GM18909 (cell line): ENCODE measurements at regions not wholly inside any gene's neighbourhood (a gene's known extent, or its start where the extent isn't known, plus 50 kb on each side); places are given as distances from the start of the nearest gene placed in this dataset.

Experiments used
- ATAC-seq: cut with Tn5 transposase; IDR thresholded peaks from one replicate; pipeline ENCODE4 v1.9.1; 2021; ENCODE audit warnings: mild to moderate bottlenecking; ENCODE audit not compliant: unreplicated experiment, poor library complexity

DNA sequence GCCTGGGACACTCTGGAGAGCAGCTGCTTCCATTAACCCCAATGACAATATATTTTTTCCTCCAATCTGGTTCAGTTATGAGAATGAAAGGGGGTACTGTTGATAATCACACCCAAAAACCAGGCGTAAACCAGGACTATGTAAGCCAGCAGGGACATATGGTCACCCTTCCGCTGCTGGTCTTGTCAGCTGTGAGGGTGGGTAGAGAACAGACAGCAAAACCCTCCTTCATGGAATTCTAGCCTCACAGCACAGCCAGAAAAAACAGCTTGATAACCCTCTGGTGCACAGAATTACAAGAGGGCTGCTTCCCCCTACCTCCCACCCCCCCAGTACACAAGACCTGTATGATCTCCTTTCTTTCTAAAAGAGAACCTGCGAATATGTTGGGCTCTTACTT, 368.8 kb upstream of the ZMIZ1 start:
- ATAC-seq, result no peak

DNA sequence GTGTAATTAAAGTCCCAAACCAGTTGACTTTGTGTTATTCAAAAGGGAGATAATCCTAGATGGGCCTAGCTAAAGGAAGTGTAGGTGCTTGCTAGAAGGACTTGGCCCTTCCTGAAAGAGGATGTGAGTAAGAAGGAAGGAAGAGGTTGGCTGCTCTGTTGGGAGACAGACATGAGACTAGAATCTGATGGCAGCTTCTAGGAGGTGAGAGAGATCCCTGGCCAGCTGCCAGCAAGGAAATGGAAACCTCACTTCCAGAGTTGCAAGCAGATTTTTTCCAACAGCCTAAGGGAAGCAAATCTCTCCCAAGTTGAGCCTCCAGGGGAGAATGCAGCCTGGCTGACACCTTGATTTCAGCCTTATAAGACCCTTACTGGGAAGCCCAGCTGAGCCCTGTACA, 368.4 kb upstream of the ZMIZ1 start:
- ATAC-seq, result no peak

- ATAC-seq, result no peak
Observed at GRCh38 chr10:78700816-78701520, 367.8 kb upstream of the ZMIZ1 start.

DNA sequence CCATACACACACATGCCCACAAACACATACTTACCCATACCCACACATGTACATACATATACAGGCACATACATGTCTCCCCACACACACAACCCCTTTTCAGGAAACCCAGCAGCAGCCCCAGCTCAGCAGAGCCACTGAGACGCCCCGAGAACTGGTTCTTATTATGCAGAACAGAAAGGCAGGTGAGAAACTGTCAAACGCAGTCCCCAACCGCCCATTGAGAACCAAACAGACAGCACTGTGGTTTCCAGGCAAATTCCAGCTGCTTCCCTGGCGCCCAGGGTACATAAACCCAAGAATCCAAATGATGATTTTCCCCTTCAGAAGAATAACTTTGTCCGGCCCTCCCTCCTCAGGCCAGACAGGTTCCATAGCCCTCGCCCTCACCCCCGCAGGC, 366.6 kb upstream of the ZMIZ1 start:
- no peak for ATAC-seq

DNA sequence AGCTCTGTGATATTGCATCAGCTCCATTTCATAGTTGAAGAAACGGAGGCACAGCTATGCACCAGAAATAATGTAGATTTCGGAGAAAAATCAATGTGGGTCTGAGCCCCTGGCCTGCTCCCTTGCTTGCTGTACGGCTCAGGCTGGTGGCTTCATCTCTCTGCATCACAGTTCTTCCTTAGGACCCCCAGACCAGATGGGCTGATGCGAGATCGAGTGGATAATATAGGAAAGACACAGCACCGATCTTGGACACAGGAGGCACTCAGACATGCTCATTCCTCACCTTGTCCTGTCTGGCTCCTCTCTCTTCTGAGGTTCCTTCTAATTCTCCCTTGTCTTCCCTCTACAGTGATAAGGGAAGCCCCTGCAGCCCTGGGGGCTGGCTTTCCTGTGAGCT, 365.9 kb upstream of the ZMIZ1 start:
- no peak for ATAC-seq

DNA sequence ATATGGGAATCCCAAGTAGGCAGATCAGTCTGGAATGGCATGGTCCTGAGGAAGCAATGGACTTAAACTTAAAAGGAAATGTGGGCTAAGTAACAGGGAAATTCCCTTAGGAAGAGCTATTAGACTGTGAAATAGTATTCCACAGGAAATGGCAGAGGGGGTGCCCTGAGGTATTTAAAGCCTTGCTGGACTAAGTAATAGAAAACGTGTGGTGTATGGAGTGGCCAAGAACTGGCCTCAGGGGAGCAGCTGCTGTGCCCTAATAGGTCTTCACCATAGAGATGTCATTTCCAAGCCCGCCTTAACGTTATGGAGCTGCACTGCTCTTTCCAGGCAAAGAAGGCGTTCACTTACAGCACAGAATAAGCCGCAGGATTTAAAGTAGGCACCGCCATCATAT, 365.2 kb upstream of the ZMIZ1 start:
- no peak for ATAC-seq

- no peak for ATAC-seq
Observed at GRCh38 chr10:78706256-78706655, 362.5 kb upstream of the ZMIZ1 start.

DNA sequence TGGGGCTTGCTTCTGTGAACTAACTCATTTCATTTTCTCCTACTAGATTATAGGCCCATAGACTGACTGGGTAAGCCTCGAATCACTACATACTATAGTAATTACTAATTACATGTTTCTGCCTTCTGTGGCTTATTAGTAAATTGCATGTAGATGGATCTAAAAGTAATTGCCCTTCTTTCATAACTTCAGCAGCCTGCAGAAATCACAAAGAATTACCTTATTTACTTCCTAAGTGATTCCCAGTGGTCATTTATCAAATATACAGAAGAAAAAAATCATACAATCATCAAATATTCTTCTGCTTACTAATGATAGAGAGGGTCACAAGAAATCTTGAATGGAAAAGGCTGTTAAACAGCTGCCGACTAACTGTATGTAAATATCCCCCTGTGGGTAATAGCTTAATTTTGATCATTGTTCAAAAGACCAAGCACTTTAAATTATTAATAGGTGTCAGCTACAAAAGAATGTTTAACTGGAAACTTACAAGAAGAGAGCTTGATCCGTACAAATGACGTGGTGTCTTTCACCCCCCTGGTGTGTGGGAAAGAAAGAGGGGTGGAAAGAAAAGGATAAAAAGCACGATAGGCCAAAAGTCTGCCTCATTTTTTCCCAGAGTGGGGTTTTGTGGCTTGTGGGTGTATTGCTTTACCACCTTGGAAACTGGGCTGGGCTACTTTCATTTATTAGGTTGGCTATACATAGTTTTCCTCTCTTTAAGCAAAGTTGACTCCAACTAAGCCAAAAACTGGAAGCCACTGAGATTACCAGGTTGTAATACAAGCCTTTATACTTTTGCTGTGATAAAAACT, 361.8 kb upstream of the ZMIZ1 start:
- ATAC-seq, result no peak

GRCh38 chr10:78707745-78708144, 361.0 kb upstream of the ZMIZ1 start:
- ATAC-seq, result no peak

GRCh38 chr10:78712147-78712546, 356.6 kb upstream of the ZMIZ1 start:
- ATAC-seq, result no peak

DNA sequence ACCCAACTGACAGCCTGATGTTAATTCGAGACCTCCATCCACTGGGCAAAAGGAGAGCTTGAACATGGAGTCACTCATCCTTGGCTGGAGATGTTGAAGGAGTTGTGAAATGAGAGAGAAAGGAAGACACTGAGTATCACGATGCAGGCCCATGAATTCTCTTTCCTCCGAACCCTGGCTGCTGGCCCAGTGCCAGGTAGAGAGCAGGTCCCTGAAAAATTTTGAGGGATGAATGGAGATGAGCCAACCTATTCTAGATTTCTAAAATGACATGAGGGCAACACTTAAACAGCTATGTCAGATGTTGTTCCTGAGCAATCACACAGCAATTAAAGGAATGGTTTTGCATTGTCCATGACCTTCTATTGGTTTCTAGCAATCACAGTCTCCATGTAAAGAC, 355.1 kb upstream of the ZMIZ1 start:
- ATAC-seq, result no peak

DNA sequence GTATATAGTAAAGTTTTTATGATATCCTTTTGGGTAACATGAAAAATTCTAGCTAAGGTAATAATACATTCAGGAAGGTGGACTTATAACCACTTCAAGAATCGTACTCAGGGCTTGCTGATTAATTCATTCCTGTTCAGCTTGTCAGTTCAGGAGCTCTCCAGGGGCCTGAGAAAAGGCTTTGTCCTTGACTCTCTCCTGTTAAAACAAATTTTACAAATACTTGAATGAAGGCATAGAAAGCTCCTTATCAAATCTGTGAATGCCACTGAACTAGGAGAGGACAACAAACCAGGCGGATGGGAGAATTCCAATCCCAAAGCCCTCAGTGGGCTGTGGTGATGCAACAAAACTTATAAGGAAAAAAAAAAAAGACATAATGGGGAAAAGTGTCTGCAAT, 354.5 kb upstream of the ZMIZ1 start:
- ATAC-seq, result no peak

- ATAC-seq, result no peak
Observed at GRCh38 chr10:78715435-78715834, 353.3 kb upstream of the ZMIZ1 start.

DNA sequence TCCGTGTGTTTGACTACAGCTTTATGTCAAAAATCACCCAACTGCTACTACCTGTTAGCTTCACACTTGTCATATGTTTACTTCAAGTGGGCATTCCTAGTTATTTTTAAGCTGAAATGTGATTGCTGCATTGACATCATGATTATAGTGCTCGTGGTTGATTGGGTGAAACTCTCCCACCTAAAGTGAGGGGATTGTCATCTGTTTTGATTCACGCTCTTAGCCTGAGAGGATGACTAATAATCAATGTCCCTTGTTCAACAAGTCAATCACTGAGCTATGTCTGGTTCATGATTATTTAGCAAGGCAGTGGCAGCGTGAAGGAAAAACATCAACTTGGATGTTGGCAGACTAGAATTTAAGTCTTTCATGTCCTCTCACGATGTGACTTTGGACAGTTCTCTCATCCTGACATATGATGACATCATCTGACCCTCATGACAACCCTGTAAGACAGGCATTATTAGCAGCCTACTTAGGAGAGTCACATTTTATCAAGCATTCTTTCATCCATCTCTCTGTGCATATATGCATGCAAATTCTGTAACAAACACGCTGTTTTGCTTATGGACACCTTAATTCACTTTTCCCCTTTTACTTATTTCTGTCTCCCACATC, 352.6 kb upstream of the ZMIZ1 start:
- ATAC-seq, result no peak

- ATAC-seq, result no peak
Observed at GRCh38 chr10:78717200-78717599, 351.6 kb upstream of the ZMIZ1 start.

DNA sequence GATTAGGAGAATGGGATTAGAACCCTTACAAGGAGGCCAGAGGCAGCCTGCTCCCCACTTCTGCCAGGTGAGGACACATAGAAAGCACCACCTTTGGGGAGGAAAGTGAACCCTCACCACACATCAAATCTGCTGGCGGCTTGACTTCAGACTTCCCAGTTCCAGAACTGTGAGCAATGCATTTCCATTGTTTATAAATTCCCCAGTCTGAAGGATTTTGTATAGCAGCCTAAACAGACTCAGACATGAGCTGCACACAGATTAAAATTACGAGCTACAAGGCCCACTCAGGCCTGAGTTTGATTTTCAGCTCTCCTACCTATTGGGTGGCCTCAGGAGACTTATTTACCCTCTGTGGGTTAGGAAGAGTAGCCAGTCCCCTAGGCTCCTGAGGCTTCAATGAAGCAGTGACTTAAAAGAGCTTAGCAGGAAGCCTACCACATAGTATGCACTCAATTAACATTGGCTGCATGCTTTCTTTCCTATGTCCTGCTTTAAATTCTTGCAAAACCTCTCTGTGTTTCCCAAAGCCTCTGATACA, 350.7 kb upstream of the ZMIZ1 start:
- ATAC-seq, result no peak

DNA sequence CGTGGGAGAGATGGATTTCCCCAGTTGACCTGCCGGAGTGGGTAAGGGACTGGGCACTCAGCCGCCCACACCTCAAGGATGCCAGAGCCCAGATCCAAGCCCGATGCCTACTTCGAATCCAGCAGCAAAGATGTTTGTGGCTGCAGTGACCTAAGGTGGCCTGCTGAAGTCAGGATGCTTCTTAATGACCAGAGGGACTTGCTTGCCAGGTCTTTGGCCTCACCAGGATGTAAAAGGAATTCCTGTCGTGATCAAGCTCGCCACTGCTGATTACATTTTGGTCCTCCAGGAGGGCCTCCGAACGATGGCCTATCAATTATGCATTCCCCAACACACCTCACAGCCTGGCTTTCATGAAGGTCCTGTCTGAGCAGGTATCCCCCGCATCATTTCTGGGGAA, 349.5 kb upstream of the ZMIZ1 start:
- no peak for ATAC-seq

DNA sequence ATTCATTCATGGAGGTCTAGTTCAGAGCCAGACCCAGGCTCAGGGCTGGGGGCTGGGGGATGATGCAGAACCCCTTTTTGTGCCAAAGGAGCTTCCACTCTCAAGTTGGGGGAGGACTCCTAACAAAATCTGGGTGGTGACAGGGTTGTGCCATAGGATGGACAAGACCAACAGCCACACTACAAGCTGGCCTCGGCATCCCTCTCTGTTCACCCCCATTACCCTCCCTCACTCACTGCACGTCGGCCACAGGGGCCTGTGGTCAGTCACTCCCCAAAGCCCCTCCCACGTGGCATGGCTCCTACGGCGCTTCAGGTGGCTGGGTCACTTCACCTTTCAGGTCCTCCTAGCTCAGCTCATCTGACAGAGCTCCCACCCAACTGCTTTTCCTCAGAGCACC, 348.7 kb upstream of the ZMIZ1 start:
- no peak for ATAC-seq

DNA sequence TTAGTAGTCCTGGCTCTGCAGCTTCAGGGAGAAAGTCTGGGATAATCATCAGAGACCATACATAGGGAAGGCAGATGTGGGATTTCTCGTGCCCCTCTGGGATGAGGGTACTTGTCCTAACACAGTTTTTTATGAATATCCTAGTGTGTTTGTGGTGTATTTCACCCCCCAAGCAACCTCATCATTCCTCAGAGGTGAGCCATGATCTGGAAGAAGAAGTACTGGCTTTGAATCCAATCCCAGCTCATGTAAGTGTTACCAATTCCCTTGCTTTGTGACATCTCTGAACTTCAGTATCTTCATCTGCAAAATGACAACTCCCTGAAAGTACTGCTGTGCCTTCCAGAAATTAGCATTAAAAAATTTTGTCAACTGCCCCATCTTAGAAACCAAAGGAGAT, 347.5 kb upstream of the ZMIZ1 start:
- ATAC-seq, result no peak

GRCh38 chr10:78724846-78725245, 343.9 kb upstream of the ZMIZ1 start:
- ATAC-seq, result no peak

DNA sequence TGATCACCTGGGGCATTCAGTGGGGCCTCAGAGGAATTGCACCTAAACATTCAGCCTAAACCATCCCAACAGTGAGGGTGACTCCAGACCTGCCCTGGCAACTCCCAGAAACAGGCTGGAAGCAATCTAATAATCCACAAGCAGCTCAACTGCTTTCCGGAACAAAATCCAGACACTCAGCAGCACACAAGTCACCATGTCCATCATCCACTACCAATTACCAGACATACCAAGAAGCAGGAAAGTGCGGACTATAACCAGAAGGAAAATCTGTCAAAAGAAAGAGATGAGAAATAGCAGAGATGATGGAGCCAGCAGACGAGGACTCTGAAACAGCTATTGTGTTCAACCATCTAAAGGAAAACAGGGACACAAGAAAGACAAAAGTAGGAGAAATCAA, 342.6 kb upstream of the ZMIZ1 start:
- ATAC-seq, result no peak
